BLaER1 treated with 17β-estradiol and CSF1 and Interleukin-3, amounts not matched to agents 10 nM and 100 nM (cell line): ENCODE measurements at regions not wholly inside any gene's neighbourhood (a gene's known extent, or its start where the extent isn't known, plus 50 kb on each side); places are given as distances from the start of the nearest gene placed in this dataset.
"Not testable (repeated sequence)": the region's sequence is repeated elsewhere in the genome, so short reads cannot be mapped to it uniquely, and the experiment has no call there.

ENCODE experiments used
- H3K27ac ChIP-seq, 11 experiments: shearing (Covaris generic); formaldehyde crosslinking; 2 replicates each; pipeline ENCODE4 v1.8.1; 2022
- H3K27me3 ChIP-seq, 11 experiments: shearing (Covaris generic); formaldehyde crosslinking; 2 replicates each; pipeline ENCODE4 v1.8.1; 2022
- H3K36me3 ChIP-seq, 11 experiments: shearing (Covaris generic); formaldehyde crosslinking; 2 replicates each; pipeline ENCODE4 v1.8.1; 2022
- H3K4me1 ChIP-seq, 10 experiments: shearing (Covaris generic); formaldehyde crosslinking; 2 replicates each; pipeline ENCODE4 v1.8.1; 2022
- H3K4me2 ChIP-seq, 11 experiments: shearing (Covaris generic); formaldehyde crosslinking; 2 replicates each; pipeline ENCODE4 v1.8.1; 2022
- H3K4me3 ChIP-seq, 10 experiments: shearing (Covaris generic); formaldehyde crosslinking; 2 replicates each; pipeline ENCODE4 v1.8.1; 2022
- H3K9ac ChIP-seq, 11 experiments: shearing (Covaris generic); formaldehyde crosslinking; 2 replicates each; pipeline ENCODE4 v1.8.1; 2022
- H3K9me3 ChIP-seq, 11 experiments: shearing (Covaris generic); formaldehyde crosslinking; replicated peaks in 1 of 11; 2 replicates each; pipeline ENCODE4 v1.8.1; 2022
- H4K20me1 ChIP-seq, 11 experiments: shearing (Covaris generic); formaldehyde crosslinking; 2 replicates each; pipeline ENCODE4 v1.8.1; 2022
- Cebpa-rat ChIP-seq, 11 experiments: shearing (Covaris generic); IDR thresholded peaks; 2 replicates each; pipeline ENCODE4 v1.8.1; 2022

- Histone ChIP-seq H3K27me3 (no peaks in the 10 kb centered on the region), H3K9ac (no peak overlapping the region), H3K4me1 (no peaks in the 10 kb centered on the region), H3K4me2 (no peak overlapping the region), H3K27ac (no peak overlapping the region), H3K36me3 (no peaks in the 10 kb centered on the region), H3K4me3 (no peak overlapping the region), H3K9me3 (no peaks in the 10 kb centered on the region), H4K20me1 (no peaks in the 10 kb centered on the region)
- TF ChIP-seq Cebpa-rat (IDR thresholded peaks at IDR 0.05) = no peak
Measured at GRCh38 chr12:114073076-114073475, 107.0 kb upstream of the RBM19 start.

GRCh38 chr12:114069507-114069906 lies 103.4 kb upstream of the RBM19 start:
- no peak for TF ChIP-seq Cebpa-rat (IDR thresholded peaks at IDR 0.05)
- no peaks in the 10 kb centered on the region for H3K27me3 ChIP-seq
- H3K4me2 ChIP-seq = no peak overlapping the region

GRCh38 chr12:114064497-114064896 lies 98.4 kb upstream of the RBM19 start:
- no peaks in the 10 kb centered on the region for H4K20me1 ChIP-seq

More at GRCh38 chr12:114069507-114069906, 103.4 kb upstream of the RBM19 start:
- Histone ChIP-seq H3K9me3 (peaks cover 8 to 15% (median 9%) of the 10 kb centered on the region in 11 experiments; a peak in 21 of 22 replicates), H3K4me1 (no peaks in the 10 kb centered on the region), H3K4me3 (no peak overlapping the region), H3K36me3 (no peaks in the 10 kb centered on the region), H4K20me1 (no peaks in the 10 kb centered on the region), H3K9ac (no peak overlapping the region), H3K27ac (no peak overlapping the region)

GRCh38 chr12:114064034-114064433 lies 97.9 kb upstream of the RBM19 start:
- not testable (repeated sequence) for H3K4me1 ChIP-seq, H3K4me3 ChIP-seq, H3K27me3 ChIP-seq, H3K36me3 ChIP-seq, H4K20me1 ChIP-seq, H3K27ac ChIP-seq, H3K9ac ChIP-seq, H3K4me2 ChIP-seq
- H3K9me3 ChIP-seq = peaks cover 24 to 52% (median 45%) of the 10 kb centered on the region in 11 experiments

More at GRCh38 chr12:114064497-114064896, 98.4 kb upstream of the RBM19 start:
- no peak overlapping the region for H3K9ac ChIP-seq
- no peaks in the 10 kb centered on the region for H3K27me3 ChIP-seq
- no peak overlapping the region for H3K4me2 ChIP-seq
- H3K9me3 ChIP-seq = peaks cover 22 to 49% (median 41%) of the 10 kb centered on the region in 11 experiments
- TF ChIP-seq Cebpa-rat (IDR thresholded peaks at IDR 0.05) = no peak
- no peak overlapping the region for H3K4me3 ChIP-seq
- H3K36me3 ChIP-seq = no peaks in the 10 kb centered on the region
- H3K4me1 ChIP-seq = no peaks in the 10 kb centered on the region
- H3K27ac ChIP-seq = no peak overlapping the region

- Histone ChIP-seq H3K9ac (no peak overlapping the region), H3K4me3 (no peak overlapping the region), H3K9me3 (peaks cover 24 to 53% (median 45%) of the 10 kb centered on the region in 11 experiments), H3K4me2 (no peak overlapping the region), H3K4me1 (no peaks in the 10 kb centered on the region), H3K27ac (no peak overlapping the region), H3K36me3 (no peaks in the 10 kb centered on the region), H3K27me3 (no peaks in the 10 kb centered on the region), H4K20me1 (no peaks in the 10 kb centered on the region)
- TF ChIP-seq Cebpa-rat (IDR thresholded peaks at IDR 0.05) = no peak
Measured at GRCh38 chr12:114063435-114063834, 97.3 kb upstream of the RBM19 start.

GRCh38 chr12:114056351-114056750 lies 90.2 kb upstream of the RBM19 start:
- not testable (repeated sequence) for H3K4me2 ChIP-seq, H4K20me1 ChIP-seq, H3K4me3 ChIP-seq, H3K4me1 ChIP-seq, H3K27me3 ChIP-seq, H3K9ac ChIP-seq, H3K36me3 ChIP-seq, H3K27ac ChIP-seq
- H3K9me3 ChIP-seq = peaks cover 15 to 28% (median 21%) of the 10 kb centered on the region in 11 experiments

GRCh38 chr12:114054982-114055381 lies 88.9 kb upstream of the RBM19 start:
- Histone ChIP-seq H3K27me3 (no peaks in the 10 kb centered on the region), H3K4me1 (no peaks in the 10 kb centered on the region), H3K9ac (no peak overlapping the region), H3K4me2 (no peak overlapping the region), H3K36me3 (no peaks in the 10 kb centered on the region), H3K9me3 (peaks cover 4 to 14% (median 7%) of the 10 kb centered on the region in 11 experiments; a peak in 21 of 22 replicates), H4K20me1 (no peaks in the 10 kb centered on the region; a peak in 1 of 22 replicates), H3K4me3 (no peak overlapping the region), H3K27ac (no peak overlapping the region)
- no peak for TF ChIP-seq Cebpa-rat (IDR thresholded peaks at IDR 0.05)

GRCh38 chr12:114046236-114046998 lies 80.3 kb upstream of the RBM19 start:
- H3K4me2 ChIP-seq = no peak overlapping the region
- H3K27me3 ChIP-seq = no peaks in the 10 kb centered on the region
- H3K36me3 ChIP-seq = no peaks in the 10 kb centered on the region
- no peak for TF ChIP-seq Cebpa-rat (IDR thresholded peaks at IDR 0.05)
- peaks cover 0 to 6% (median 0%) of the 10 kb centered on the region in 10 experiments; a peak in 3 of 20 replicates for H3K4me1 ChIP-seq
- H3K9ac ChIP-seq = no peak overlapping the region
- no peak overlapping the region for H3K27ac ChIP-seq
- no peak overlapping the region for H3K4me3 ChIP-seq
- H3K9me3 ChIP-seq = no peaks in the 10 kb centered on the region; a peak in 1 of 22 replicates
- H4K20me1 ChIP-seq = no peaks in the 10 kb centered on the region

- Histone ChIP-seq H3K27ac (no peak overlapping the region), H3K9ac (no peak overlapping the region), H3K4me1 (peaks cover 0 to 6% (median 0%) of the 10 kb centered on the region in 10 experiments; a peak in 3 of 20 replicates), H3K4me3 (no peak overlapping the region), H4K20me1 (no peaks in the 10 kb centered on the region), H3K27me3 (no peaks in the 10 kb centered on the region), H3K36me3 (no peaks in the 10 kb centered on the region), H3K4me2 (no peak overlapping the region), H3K9me3 (no peaks in the 10 kb centered on the region; a peak in 1 of 22 replicates)
- TF ChIP-seq Cebpa-rat (IDR thresholded peaks at IDR 0.05) = no peak
Measured at GRCh38 chr12:114045349-114045748, 79.2 kb upstream of the RBM19 start.

GRCh38 chr12:114041590-114041989 lies 75.5 kb upstream of the RBM19 start:
- Histone ChIP-seq H3K4me2 (no peak overlapping the region), H3K9ac (no peak overlapping the region), H3K36me3 (no peaks in the 10 kb centered on the region), H3K9me3 (no peaks in the 10 kb centered on the region), H3K27ac (no peak overlapping the region), H4K20me1 (no peaks in the 10 kb centered on the region), H3K4me1 (no peaks in the 10 kb centered on the region), H3K4me3 (no peak overlapping the region), H3K27me3 (no peaks in the 10 kb centered on the region)
- TF ChIP-seq Cebpa-rat (IDR thresholded peaks at IDR 0.05) = no peak
